Ishikawa (cell line): ENCODE measurements at regions not wholly inside any gene's neighbourhood (a gene's known extent, or its start where the extent isn't known, plus 50 kb on each side); places are given as distances from the start of the nearest gene placed in this dataset.

ENCODE experiments used
- CEBPB ChIP-seq: IDR thresholded peaks from 2 replicates; pipeline ENCODE4 v1.6.1; 2012
- CREB1 ChIP-seq: IDR thresholded peaks from 2 replicates; pipeline ENCODE4 v1.6.1; 2012; ENCODE audit warnings: low read depth
- EGR1 ChIP-seq: IDR thresholded peaks from 2 replicates; pipeline ENCODE4 v1.6.1; 2012
- EP300 ChIP-seq: IDR thresholded peaks from 2 replicates; pipeline ENCODE4 v1.6.1; 2012; ENCODE audit warnings: borderline replicate concordance
- FOXM1 ChIP-seq: IDR thresholded peaks from 2 replicates; pipeline ENCODE4 v1.6.1; 2012; ENCODE audit warnings: low read depth, borderline replicate concordance
- MAX ChIP-seq: IDR thresholded peaks from 2 replicates; pipeline ENCODE4 v1.6.1; 2012
- NFIC ChIP-seq: IDR thresholded peaks from 2 replicates; pipeline ENCODE4 v1.6.1; 2012
- RAD21 ChIP-seq: IDR thresholded peaks from 2 replicates; pipeline ENCODE4 v1.6.1; 2012; ENCODE audit warnings: low read depth
- REST ChIP-seq: IDR thresholded peaks from 2 replicates; pipeline ENCODE4 v1.6.1; 2012; ENCODE audit warnings: low read depth, mild to moderate bottlenecking
- TAF1 ChIP-seq: IDR thresholded peaks from 2 replicates; pipeline ENCODE4 v1.6.1; 2012; ENCODE audit warnings: low read depth, mild to moderate bottlenecking
- USF1 ChIP-seq: IDR thresholded peaks from 2 replicates; pipeline ENCODE4 v1.6.1; 2012
- YY1 ChIP-seq: IDR thresholded peaks from 2 replicates; pipeline ENCODE4 v1.6.1; 2012; ENCODE audit warnings: low read depth

GRCh38 chr12:92197815-92198214, 52.2 kb upstream of the BTG1 start:
- TF ChIP-seq EGR1 = no peak
- TF ChIP-seq EP300 = no peak
- TF ChIP-seq TAF1 = no peak
- no peak for TF ChIP-seq YY1
- no peak for TF ChIP-seq USF1
- no peak for TF ChIP-seq CEBPB
- TF ChIP-seq REST = no peak
- no peak for TF ChIP-seq FOXM1
- no peak for TF ChIP-seq RAD21
- TF ChIP-seq CREB1 = no peak
- no peak for TF ChIP-seq NFIC
- TF ChIP-seq MAX = no peak
